HG03460 (cell line): ENCODE measurements at regions not wholly inside any gene's neighbourhood (a gene's known extent, or its start where the extent isn't known, plus 50 kb on each side); places are given as distances from the start of the nearest gene placed in this dataset.

ENCODE experiments used
- ATAC-seq: cut with Tn5 transposase; IDR thresholded peaks from one replicate; pipeline ENCODE4 v1.9.1; 2021; ENCODE audit not compliant: unreplicated experiment

- no peak for ATAC-seq
Observed at GRCh38 chrX:126064901-126065541, 101.1 kb downstream of the DCAF12L2 start.

- ATAC-seq, result no peak
Observed at GRCh38 chrX:126065901-126066660, 100.0 kb downstream of the DCAF12L2 start.
